Tibial artery (tissue), 4 donors: ENCODE measurements at regions not wholly inside any gene's neighbourhood (a gene's known extent, or its start where the extent isn't known, plus 50 kb on each side); places are given as distances from the start of the nearest gene placed in this dataset.

Experiments
- DNase-seq, 2 donors: peaks; one replicate each; pipeline ENCODE4 v3.0.0-alpha.2; 2019
- H3K27ac ChIP-seq, 2 donors: fragments of 200-600 bp; sonication (generic) in 1 of 2; 1 replicate in 1 of 2; 2 replicates in 1 of 2; pipeline ENCODE4 v1.5.1; 2018 to 2019; ENCODE audit warnings: mild to moderate bottlenecking in 1 of 2
- H3K27me3 ChIP-seq, 2 donors: fragments of 200-600 bp; sonication (generic) in 1 of 2; one replicate each; pipeline versions ENCODE4 v1.5.1 to v1.6.0; 2016 to 2019
- H3K36me3 ChIP-seq, 3 donors: fragments of 200-600 bp; sonication (generic) in 2 of 3; one replicate each; pipeline ENCODE4 v1.5.1; 2016 to 2019; ENCODE audit warnings: mild to moderate bottlenecking in 2 of 3
- H3K4me1 ChIP-seq, 4 donors: fragments of 200-600 bp; sonication (generic) in 2 of 4; 1 replicate in 3 of 4; 2 replicates in 1 of 4; pipeline ENCODE4 v1.5.1; 2016 to 2019
- H3K4me3 ChIP-seq, 2 donors: fragments of 200-600 bp; sonication (generic) in 1 of 2; 1 replicate in 1 of 2; 2 replicates in 1 of 2; pipeline ENCODE4 v1.5.1; 2018 to 2019; ENCODE audit warnings: mild to moderate bottlenecking in 2 of 2
- H3K9me3 ChIP-seq, 3 donors: fragments of 200-600 bp; sonication (generic) in 1 of 3; one replicate each; pipeline ENCODE4 v1.5.1; 2016 to 2019
- intact Hi-C: fragments of 100-400 bp; cut with DNase I; formaldehyde crosslinking; loops from one replicate; pipeline ENCODE4 v1.15.0; 2023; ENCODE audit warnings: low total_unique reads
- TF ChIP-seq, protein P1 (sequence below), 2 experiments: fragments of 200-600 bp in 1 of 2; fragments of 450-650 bp in 1 of 2; IDR thresholded peaks; one replicate each; pipeline ENCODE4 v1.5.1; 2017 to 2019; ENCODE audit warnings: antibody characterized with exemption in 2 of 2, mild to moderate bottlenecking in 1 of 2, moderate library complexity in 1 of 2

DNA sequence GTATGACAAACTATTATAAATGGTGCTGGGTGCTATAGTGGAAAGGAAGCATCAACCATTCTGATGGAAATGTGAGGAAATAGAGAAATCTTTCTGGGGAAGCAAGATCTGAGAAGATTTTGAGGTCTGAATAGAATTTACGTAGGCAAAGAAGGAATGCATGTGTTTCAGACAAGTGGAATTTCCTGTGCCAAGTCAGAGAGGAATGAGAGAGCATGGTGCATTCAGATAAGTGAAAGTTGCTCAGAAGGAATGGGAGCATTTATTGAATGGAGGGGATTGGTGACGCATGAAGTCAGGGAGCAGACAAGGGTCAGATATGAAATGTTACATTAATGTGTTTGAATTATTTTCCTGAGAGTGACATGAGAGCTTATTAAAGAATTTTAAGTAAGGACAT, 725.5 kb downstream of the METTL15 start:
- H3K27ac ChIP-seq, result no peak overlapping the region
- intact Hi-C loops, result no loop called here
- H3K36me3 ChIP-seq, result no peaks in the 10 kb centered on the region
- no peak overlapping the region for H3K4me3 ChIP-seq
- no peaks in the 10 kb centered on the region for H3K27me3 ChIP-seq
- peaks cover 0 to 34% (median 2%) of the 10 kb centered on the region in 4 donors for H3K4me1 ChIP-seq
- no peak for DNase-seq
- TF ChIP-seq, protein P1, sequence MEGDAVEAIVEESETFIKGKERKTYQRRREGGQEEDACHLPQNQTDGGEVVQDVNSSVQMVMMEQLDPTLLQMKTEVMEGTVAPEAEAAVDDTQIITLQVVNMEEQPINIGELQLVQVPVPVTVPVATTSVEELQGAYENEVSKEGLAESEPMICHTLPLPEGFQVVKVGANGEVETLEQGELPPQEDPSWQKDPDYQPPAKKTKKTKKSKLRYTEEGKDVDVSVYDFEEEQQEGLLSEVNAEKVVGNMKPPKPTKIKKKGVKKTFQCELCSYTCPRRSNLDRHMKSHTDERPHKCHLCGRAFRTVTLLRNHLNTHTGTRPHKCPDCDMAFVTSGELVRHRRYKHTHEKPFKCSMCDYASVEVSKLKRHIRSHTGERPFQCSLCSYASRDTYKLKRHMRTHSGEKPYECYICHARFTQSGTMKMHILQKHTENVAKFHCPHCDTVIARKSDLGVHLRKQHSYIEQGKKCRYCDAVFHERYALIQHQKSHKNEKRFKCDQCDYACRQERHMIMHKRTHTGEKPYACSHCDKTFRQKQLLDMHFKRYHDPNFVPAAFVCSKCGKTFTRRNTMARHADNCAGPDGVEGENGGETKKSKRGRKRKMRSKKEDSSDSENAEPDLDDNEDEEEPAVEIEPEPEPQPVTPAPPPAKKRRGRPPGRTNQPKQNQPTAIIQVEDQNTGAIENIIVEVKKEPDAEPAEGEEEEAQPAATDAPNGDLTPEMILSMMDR (IDR thresholded peaks at IDR 0.05), result no peak
- no peaks in the 10 kb centered on the region for H3K9me3 ChIP-seq

DNA sequence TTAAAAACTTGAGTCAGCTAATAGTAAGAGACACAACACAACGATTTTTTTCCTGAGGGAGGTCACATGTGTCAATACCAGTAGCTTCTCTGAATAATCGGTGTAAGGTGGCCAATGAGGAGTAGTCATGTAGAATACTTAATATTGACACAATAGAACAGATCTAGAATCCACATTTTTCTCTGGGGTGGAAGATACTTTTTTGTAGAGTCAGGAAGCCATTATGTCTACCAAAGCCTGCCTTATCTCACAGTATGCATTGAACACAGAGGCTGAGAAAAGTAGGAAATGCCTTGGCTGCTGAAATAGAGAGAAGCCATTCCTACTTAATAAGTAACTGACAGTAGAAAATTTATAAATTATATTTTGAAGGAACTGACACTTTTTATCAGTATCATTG, 725.0 kb downstream of the METTL15 start:
- DNase-seq, result no peak
- intact Hi-C loops, result no loop called here
- no peak overlapping the region for H3K27ac ChIP-seq
- peaks cover 0 to 34% (median 2%) of the 10 kb centered on the region in 4 donors for H3K4me1 ChIP-seq
- no peaks in the 10 kb centered on the region for H3K36me3 ChIP-seq
- TF ChIP-seq, protein P1 (IDR thresholded peaks at IDR 0.05), result no peak
- H3K4me3 ChIP-seq, result no peak overlapping the region
- no peaks in the 10 kb centered on the region for H3K9me3 ChIP-seq
- no peaks in the 10 kb centered on the region for H3K27me3 ChIP-seq

DNA sequence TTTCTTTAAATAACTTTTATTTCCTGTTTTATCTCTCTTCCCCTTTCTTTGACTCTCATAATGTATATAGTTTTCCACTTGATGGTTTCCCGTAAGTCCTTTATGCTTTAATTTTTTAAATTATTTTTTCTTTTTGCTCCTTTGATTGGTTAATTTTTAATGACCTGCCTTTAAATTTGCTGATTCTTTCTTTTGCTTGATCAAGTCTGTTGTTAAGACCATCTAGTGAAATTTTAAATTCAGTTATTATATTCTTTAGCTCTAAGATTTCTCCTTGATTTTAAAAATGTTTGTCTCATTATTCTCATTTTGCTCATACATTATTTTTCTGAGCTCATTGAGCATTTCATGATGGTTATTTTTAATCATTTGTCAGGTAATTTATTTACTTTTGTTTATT, 718.6 kb downstream of the METTL15 start:
- Histone ChIP-seq H3K9me3 (peaks cover 0 to 10% (median 6%) of the 10 kb centered on the region in 3 donors), H3K27ac (no peak overlapping the region), H3K36me3 (no peaks in the 10 kb centered on the region), H3K4me1 (no peaks in the 10 kb centered on the region), H3K4me3 (no peak overlapping the region), H3K27me3 (no peaks in the 10 kb centered on the region)
- intact Hi-C loops, result no loop called here
- TF ChIP-seq, protein P1 (IDR thresholded peaks at IDR 0.05), result no peak
- no peak for DNase-seq

DNA sequence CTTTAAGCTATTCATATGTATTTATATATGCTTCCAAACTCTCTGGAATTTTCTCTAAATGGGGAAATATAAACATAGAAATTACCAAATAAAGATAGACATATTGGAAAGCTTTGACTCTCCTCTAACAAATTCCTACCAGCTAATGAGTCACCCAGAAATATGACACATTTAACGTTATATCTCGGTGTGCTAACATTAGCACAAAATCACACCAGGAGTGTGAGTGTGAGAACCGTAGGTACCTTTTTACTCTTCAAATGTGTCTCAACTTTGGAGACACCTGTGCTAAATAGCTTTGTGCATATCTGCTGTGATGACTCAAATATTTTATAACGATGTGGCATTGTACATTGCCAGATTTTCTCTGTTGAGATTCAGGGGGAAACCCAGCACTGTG, 714.4 kb downstream of the METTL15 start:
- Histone ChIP-seq H3K27me3 (no peaks in the 10 kb centered on the region), H3K4me1 (no peaks in the 10 kb centered on the region), H3K9me3 (peaks cover 0 to 4% (median 2%) of the 10 kb centered on the region in 3 donors), H3K27ac (no peak overlapping the region), H3K4me3 (no peak overlapping the region), H3K36me3 (no peaks in the 10 kb centered on the region)
- intact Hi-C loops, result no loop called here
- TF ChIP-seq, protein P1 (IDR thresholded peaks at IDR 0.05), result no peak
- no peak for DNase-seq

DNA sequence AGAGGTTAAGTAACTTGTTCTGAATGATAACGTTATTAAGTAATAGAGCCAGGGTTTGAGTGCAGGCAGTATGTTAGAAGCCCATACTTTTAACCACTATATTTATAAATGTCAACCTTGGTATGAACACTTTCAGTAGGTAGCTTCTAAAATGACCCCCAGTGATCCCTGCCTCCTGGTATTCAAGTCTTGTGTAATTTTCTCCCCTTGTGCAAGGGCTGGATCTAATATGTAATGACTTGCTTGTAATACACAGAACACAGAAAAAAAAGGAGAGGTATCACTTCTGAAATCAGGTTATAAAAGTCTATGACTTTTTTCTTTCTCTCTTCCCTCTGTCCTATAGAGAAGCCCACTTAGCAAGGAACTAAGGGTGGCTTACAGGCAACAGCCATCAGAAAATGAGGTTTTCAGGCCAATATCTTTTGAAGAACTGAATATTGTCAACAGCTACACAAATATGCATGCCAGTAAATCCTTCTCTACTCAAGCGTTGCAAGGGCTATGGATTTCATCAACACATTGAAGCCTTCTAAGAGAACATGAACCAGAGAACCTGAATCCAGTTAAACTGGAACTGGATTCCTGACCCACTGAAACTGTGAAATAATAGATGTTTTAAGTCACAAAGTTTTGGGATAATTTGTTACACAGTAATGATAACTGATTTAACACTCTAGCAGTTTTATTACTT, 712.3 kb downstream of the METTL15 start:
- DNase-seq, result no peak
- TF ChIP-seq, protein P1 (IDR thresholded peaks at IDR 0.05), result no peak
- intact Hi-C loops, result no loop called here
- no peaks in the 10 kb centered on the region for H3K4me1 ChIP-seq
- H3K9me3 ChIP-seq, result no peaks in the 10 kb centered on the region
- no peaks in the 10 kb centered on the region for H3K27me3 ChIP-seq
- no peak overlapping the region for H3K4me3 ChIP-seq
- H3K27ac ChIP-seq, result no peak overlapping the region
- H3K36me3 ChIP-seq, result no peaks in the 10 kb centered on the region
